Loucy (cell line): ENCODE measurements at regions not wholly inside any gene's neighbourhood (a gene's known extent, or its start where the extent isn't known, plus 50 kb on each side); places are given as distances from the start of the nearest gene placed in this dataset.

ENCODE experiments used
- CTCF ChIP-seq: fragments of 200-600 bp; sonication (generic); conservative IDR thresholded peaks from 2 replicates; pipeline ENCODE4 v1.5.1; 2014; ENCODE audit warnings: mild to moderate bottlenecking, antibody characterized with exemption, low read length
- EZH2phosphoT487 ChIP-seq: fragments of 200-600 bp; IDR thresholded peaks from 2 replicates; pipeline ENCODE4 v1.6.1; 2018; ENCODE audit warnings: antibody characterized with exemption, mild to moderate bottlenecking, moderate library complexity, borderline replicate concordance

GRCh38 chr1:173330149-173330951 lies 123.2 kb upstream of the TNFSF4 start:
- TF ChIP-seq CTCF (no peak), EZH2phosphoT487 (no peak)
